NB4 (cell line): ENCODE measurements at regions not wholly inside any gene's neighbourhood (a gene's known extent, or its start where the extent isn't known, plus 50 kb on each side); places are given as distances from the start of the nearest gene placed in this dataset.

ENCODE experiments used
- POLR2A ChIP-seq: IDR thresholded peaks from 2 replicates; pipeline ENCODE4 v1.6.1; 2011; ENCODE audit warnings: mild to moderate bottlenecking; ENCODE audit not compliant: insufficient read length; ENCODE audit errors: extremely low read depth
- TF ChIP-seq, protein P1 (sequence below): IDR thresholded peaks from one replicate; pipeline ENCODE4 v1.5.1; 2012; ENCODE audit warnings: low read depth, low read length

DNA sequence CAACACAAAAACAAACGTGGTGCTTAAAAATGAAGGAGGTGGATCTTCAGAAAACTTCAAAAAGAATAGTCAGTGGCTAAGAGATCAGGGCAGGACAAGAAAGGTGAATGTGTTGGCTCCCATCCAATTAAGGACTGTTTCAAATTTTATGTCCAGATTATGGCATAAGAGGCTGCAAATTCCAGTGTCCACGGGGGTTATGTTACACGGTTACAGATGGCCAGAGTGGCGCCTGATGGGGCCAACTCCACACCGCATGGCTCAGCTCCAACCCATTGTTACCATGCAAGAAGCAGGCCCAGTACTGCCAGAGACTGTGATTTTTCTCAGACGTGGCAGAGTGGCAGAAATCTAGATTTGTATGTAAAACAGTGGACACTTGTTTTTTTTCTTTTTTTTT, 168.4 kb upstream of the TENM3 start:
- TF ChIP-seq, protein P1, sequence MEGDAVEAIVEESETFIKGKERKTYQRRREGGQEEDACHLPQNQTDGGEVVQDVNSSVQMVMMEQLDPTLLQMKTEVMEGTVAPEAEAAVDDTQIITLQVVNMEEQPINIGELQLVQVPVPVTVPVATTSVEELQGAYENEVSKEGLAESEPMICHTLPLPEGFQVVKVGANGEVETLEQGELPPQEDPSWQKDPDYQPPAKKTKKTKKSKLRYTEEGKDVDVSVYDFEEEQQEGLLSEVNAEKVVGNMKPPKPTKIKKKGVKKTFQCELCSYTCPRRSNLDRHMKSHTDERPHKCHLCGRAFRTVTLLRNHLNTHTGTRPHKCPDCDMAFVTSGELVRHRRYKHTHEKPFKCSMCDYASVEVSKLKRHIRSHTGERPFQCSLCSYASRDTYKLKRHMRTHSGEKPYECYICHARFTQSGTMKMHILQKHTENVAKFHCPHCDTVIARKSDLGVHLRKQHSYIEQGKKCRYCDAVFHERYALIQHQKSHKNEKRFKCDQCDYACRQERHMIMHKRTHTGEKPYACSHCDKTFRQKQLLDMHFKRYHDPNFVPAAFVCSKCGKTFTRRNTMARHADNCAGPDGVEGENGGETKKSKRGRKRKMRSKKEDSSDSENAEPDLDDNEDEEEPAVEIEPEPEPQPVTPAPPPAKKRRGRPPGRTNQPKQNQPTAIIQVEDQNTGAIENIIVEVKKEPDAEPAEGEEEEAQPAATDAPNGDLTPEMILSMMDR, result no peak
- no peak for TF ChIP-seq POLR2A
